ENCODE measurements at regions not wholly inside any gene's neighbourhood (a gene's known extent, or its start where the extent isn't known, plus 50 kb on each side); places are given as distances from the start of the nearest gene placed in this dataset.

GRCh38 chr1:114318961-114319360 lies 165.3 kb upstream of the SYT6 start:
- H3K9ac ChIP-seq, result no peak overlapping the region
- no peaks in the 10 kb centered on the region for H3K9me3 ChIP-seq
- H3K27ac ChIP-seq, result no peak overlapping the region
- TF ChIP-seq Cebpa-rat (IDR thresholded peaks at IDR 0.05), result no peak
- no peaks in the 10 kb centered on the region for H3K27me3 ChIP-seq
- no peaks in the 10 kb centered on the region for H4K20me1 ChIP-seq
- no peaks in the 10 kb centered on the region for H3K4me1 ChIP-seq
- no peak overlapping the region for H3K4me2 ChIP-seq
- no peaks in the 10 kb centered on the region for H3K36me3 ChIP-seq
- no peak overlapping the region for H3K4me3 ChIP-seq

GRCh38 chr1:114316204-114316603 lies 162.5 kb upstream of the SYT6 start:
- H3K27me3 ChIP-seq, result no peaks in the 10 kb centered on the region
- H3K27ac ChIP-seq, result no peak overlapping the region
- no peak overlapping the region for H3K4me2 ChIP-seq
- no peaks in the 10 kb centered on the region for H3K9me3 ChIP-seq
- H4K20me1 ChIP-seq, result no peaks in the 10 kb centered on the region
- no peak overlapping the region for H3K9ac ChIP-seq
- no peaks in the 10 kb centered on the region for H3K4me1 ChIP-seq
- no peak overlapping the region for H3K4me3 ChIP-seq
- no peak for TF ChIP-seq Cebpa-rat (IDR thresholded peaks at IDR 0.05)
- H3K36me3 ChIP-seq, result no peaks in the 10 kb centered on the region

GRCh38 chr1:114315631-114316030 lies 162.0 kb upstream of the SYT6 start:
- no peaks in the 10 kb centered on the region for H3K4me1 ChIP-seq
- H4K20me1 ChIP-seq, result no peaks in the 10 kb centered on the region
- H3K4me2 ChIP-seq, result no peak overlapping the region
- H3K9me3 ChIP-seq, result no peaks in the 10 kb centered on the region
- no peak overlapping the region for H3K4me3 ChIP-seq
- H3K27me3 ChIP-seq, result no peaks in the 10 kb centered on the region
- no peak overlapping the region for H3K27ac ChIP-seq
- no peak for TF ChIP-seq Cebpa-rat (IDR thresholded peaks at IDR 0.05)
- H3K36me3 ChIP-seq, result no peaks in the 10 kb centered on the region
- no peak overlapping the region for H3K9ac ChIP-seq

- H3K4me1 ChIP-seq, result no peaks in the 10 kb centered on the region
- no peaks in the 10 kb centered on the region for H3K9me3 ChIP-seq
- H3K4me3 ChIP-seq, result no peak overlapping the region
- H3K27ac ChIP-seq, result no peak overlapping the region
- TF ChIP-seq Cebpa-rat (IDR thresholded peaks at IDR 0.05), result no peak
- no peaks in the 10 kb centered on the region for H3K36me3 ChIP-seq
- no peak overlapping the region for H3K4me2 ChIP-seq
- H3K9ac ChIP-seq, result no peak overlapping the region
- H4K20me1 ChIP-seq, result no peaks in the 10 kb centered on the region
- H3K27me3 ChIP-seq, result no peaks in the 10 kb centered on the region
Observed at GRCh38 chr1:114314576-114314975, 160.9 kb upstream of the SYT6 start.

GRCh38 chr1:114314098-114314497 lies 160.4 kb upstream of the SYT6 start:
- H3K4me1 ChIP-seq, result no peaks in the 10 kb centered on the region
- no peak overlapping the region for H3K27ac ChIP-seq
- no peaks in the 10 kb centered on the region for H3K36me3 ChIP-seq
- no peak overlapping the region for H3K4me3 ChIP-seq
- no peaks in the 10 kb centered on the region for H4K20me1 ChIP-seq
- H3K4me2 ChIP-seq, result no peak overlapping the region
- no peaks in the 10 kb centered on the region for H3K9me3 ChIP-seq
- H3K9ac ChIP-seq, result no peak overlapping the region
- no peaks in the 10 kb centered on the region for H3K27me3 ChIP-seq
- TF ChIP-seq Cebpa-rat (IDR thresholded peaks at IDR 0.05), result no peak

- Histone ChIP-seq H3K4me2 (no peak overlapping the region), H4K20me1 (no peaks in the 10 kb centered on the region), H3K4me3 (no peak overlapping the region), H3K36me3 (no peaks in the 10 kb centered on the region), H3K27me3 (no peaks in the 10 kb centered on the region), H3K9ac (no peak overlapping the region), H3K9me3 (no peaks in the 10 kb centered on the region), H3K4me1 (no peaks in the 10 kb centered on the region), H3K27ac (no peak overlapping the region)
- no peak for TF ChIP-seq Cebpa-rat (IDR thresholded peaks at IDR 0.05)
Observed at GRCh38 chr1:114310695-114311271, 157.1 kb upstream of the SYT6 start.

GRCh38 chr1:114302821-114303220 lies 149.2 kb upstream of the SYT6 start:
- Histone ChIP-seq H3K36me3 (no peaks in the 10 kb centered on the region), H3K4me2 (no peak overlapping the region), H3K4me3 (no peak overlapping the region), H3K27me3 (no peaks in the 10 kb centered on the region), H3K9ac (no peak overlapping the region), H3K9me3 (peaks cover 8% of the 10 kb centered on the region), H3K27ac (no peak overlapping the region), H4K20me1 (no peaks in the 10 kb centered on the region), H3K4me1 (peaks cover 6% of the 10 kb centered on the region)
- TF ChIP-seq Cebpa-rat (IDR thresholded peaks at IDR 0.05), result no peak

- Histone ChIP-seq H3K27me3 (no peaks in the 10 kb centered on the region), H3K9me3 (peaks cover 6% of the 10 kb centered on the region), H3K4me3 (no peak overlapping the region), H3K9ac (no peak overlapping the region), H3K36me3 (no peaks in the 10 kb centered on the region), H4K20me1 (no peaks in the 10 kb centered on the region), H3K27ac (no peak overlapping the region), H3K4me2 (no peak overlapping the region), H3K4me1 (peaks cover 6% of the 10 kb centered on the region)
- TF ChIP-seq Cebpa-rat (IDR thresholded peaks at IDR 0.05), result no peak
Observed at GRCh38 chr1:114299331-114299975, 145.8 kb upstream of the SYT6 start.

GRCh38 chr1:114298008-114298407 lies 144.3 kb upstream of the SYT6 start:
- no peaks in the 10 kb centered on the region for H3K27me3 ChIP-seq

GRCh38 chr1:114296413-114296812 lies 142.7 kb upstream of the SYT6 start:
- H3K27ac ChIP-seq, result no peak overlapping the region
- no peaks in the 10 kb centered on the region for H3K9me3 ChIP-seq
- no peaks in the 10 kb centered on the region for H3K36me3 ChIP-seq
- TF ChIP-seq Cebpa-rat (IDR thresholded peaks at IDR 0.05), result no peak
- no peak overlapping the region for H3K4me3 ChIP-seq
- no peak overlapping the region for H3K9ac ChIP-seq
- peaks cover 6% of the 10 kb centered on the region for H3K4me1 ChIP-seq
- H3K27me3 ChIP-seq, result no peaks in the 10 kb centered on the region
- H3K4me2 ChIP-seq, result no peak overlapping the region
- H4K20me1 ChIP-seq, result no peaks in the 10 kb centered on the region

More at GRCh38 chr1:114298008-114298407, 144.3 kb upstream of the SYT6 start:
- Histone ChIP-seq H3K4me3 (no peak overlapping the region), H3K27ac (no peak overlapping the region), H3K9me3 (no peaks in the 10 kb centered on the region), H3K36me3 (no peaks in the 10 kb centered on the region), H3K4me2 (no peak overlapping the region), H4K20me1 (no peaks in the 10 kb centered on the region), H3K4me1 (peaks cover 6% of the 10 kb centered on the region), H3K9ac (no peak overlapping the region)
- no peak for TF ChIP-seq Cebpa-rat (IDR thresholded peaks at IDR 0.05)
